ENCODE measurements at regions not wholly inside any gene's neighbourhood (a gene's known extent, or its start where the extent isn't known, plus 50 kb on each side); places are given as distances from the start of the nearest gene placed in this dataset.

GRCh38 chr4:36573441-36573840, 292.0 kb downstream of the DTHD1 start:
- TF ChIP-seq POLR2A (IDR thresholded peaks at IDR 0.05; ENCODE audit: low read depth, low read length) (no peak), MYC (IDR thresholded peaks at IDR 0.05; ENCODE audit: low read depth, low read length) (no peak), CTCF (IDR thresholded peaks at IDR 0.05; ENCODE audit: extremely low read depth in 1 of 2, insufficient read depth in 1 of 2, low read depth in 1 of 2, low read length in 2 of 2) (no peak)
